Right kidney (tissue), 1 donor: ENCODE measurements at regions not wholly inside any gene's neighbourhood (a gene's known extent, or its start where the extent isn't known, plus 50 kb on each side); places are given as distances from the start of the nearest gene placed in this dataset.

Experiments
- DNase-seq: peaks from one replicate; pipeline ENCODE4 v3.0.0-alpha.2; 2016

GRCh38 chr6:146903451-146903850, 300.8 kb upstream of the STXBP5 start:
- DNase-seq, result no peak

- no peak for DNase-seq
Measured at GRCh38 chr6:146904596-146904995, 299.6 kb upstream of the STXBP5 start.

GRCh38 chr6:146905181-146905704, 299.0 kb upstream of the STXBP5 start:
- DNase-seq, result no peak

GRCh38 chr6:146908786-146909185, 295.4 kb upstream of the STXBP5 start:
- DNase-seq, result no peak

- DNase-seq, result no peak
Measured at GRCh38 chr6:146909376-146909775, 294.8 kb upstream of the STXBP5 start.

- no peak for DNase-seq
Measured at GRCh38 chr6:146909886-146910285, 294.3 kb upstream of the STXBP5 start.

- no peak for DNase-seq
Measured at GRCh38 chr6:146910611-146911010, 293.6 kb upstream of the STXBP5 start.

- no peak for DNase-seq
Measured at GRCh38 chr6:146911635-146912215, 292.5 kb upstream of the STXBP5 start.

GRCh38 chr6:146912730-146913685, 291.2 kb upstream of the STXBP5 start:
- DNase-seq, result no peak

GRCh38 chr6:146913842-146914488, 290.3 kb upstream of the STXBP5 start:
- peak; percentile 56 for DNase-seq

GRCh38 chr6:146914489-146915483, 289.4 kb upstream of the STXBP5 start:
- no peak for DNase-seq

- no peak for DNase-seq
Measured at GRCh38 chr6:146915671-146916127, 288.5 kb upstream of the STXBP5 start.

- no peak for DNase-seq
Measured at GRCh38 chr6:146916435-146917025, 287.7 kb upstream of the STXBP5 start.

- DNase-seq, result no peak
Measured at GRCh38 chr6:146917182-146917581, 287.0 kb upstream of the STXBP5 start.

GRCh38 chr6:146917979-146918378, 286.2 kb upstream of the STXBP5 start:
- DNase-seq, result no peak

GRCh38 chr6:146919017-146919416, 285.2 kb upstream of the STXBP5 start:
- DNase-seq, result no peak

- DNase-seq, result no peak
Measured at GRCh38 chr6:146923205-146923833, 280.9 kb upstream of the STXBP5 start.

GRCh38 chr6:146925846-146926245, 278.4 kb upstream of the STXBP5 start:
- DNase-seq, result no peak

GRCh38 chr6:146928503-146928902, 275.7 kb upstream of the STXBP5 start:
- DNase-seq, result no peak

- DNase-seq, result no peak
Measured at GRCh38 chr6:146931214-146931613, 273.0 kb upstream of the STXBP5 start.

GRCh38 chr6:146937316-146937715, 266.9 kb upstream of the STXBP5 start:
- no peak for DNase-seq
